Fibroblast of gingiva (primary cell): ENCODE measurements at regions not wholly inside any gene's neighbourhood (a gene's known extent, or its start where the extent isn't known, plus 50 kb on each side); places are given as distances from the start of the nearest gene placed in this dataset.
"Not testable (repeated sequence)": the region's sequence is repeated elsewhere in the genome, so short reads cannot be mapped to it uniquely, and the experiment has no call there.

Source experiments
- DNase-seq: peaks from one replicate; pipeline ENCODE4 v3.0.0-alpha.2; 2011; ENCODE audit warnings: low read depth

GRCh38 chr16:73108195-73108963 is 60.5 kb upstream of the ZFHX3 start:
- no peak for DNase-seq

- DNase-seq = no peak
Observed at GRCh38 chr16:73107371-73107770, 59.4 kb upstream of the ZFHX3 start.

- no peak for DNase-seq
Observed at GRCh38 chr16:73106329-73107034, 58.6 kb upstream of the ZFHX3 start.

- DNase-seq = no peak
Observed at GRCh38 chr16:73101568-73101967, 53.6 kb upstream of the ZFHX3 start.

- not testable (repeated sequence) for DNase-seq
Observed at GRCh38 chr16:73099601-73100000, 51.7 kb upstream of the ZFHX3 start.
